ENCODE measurements at regions not wholly inside any gene's neighbourhood (a gene's known extent, or its start where the extent isn't known, plus 50 kb on each side); places are given as distances from the start of the nearest gene placed in this dataset.

- TF ChIP-seq ZNF350 (CRISPR knock-in tag; IDR thresholded peaks at IDR 0.05; ENCODE audit: borderline replicate concordance, low read depth), result no peak
- no peak for TF ChIP-seq CREM (IDR thresholded peaks at IDR 0.05)
- TF ChIP-seq CREM (CRISPR knock-in tag; IDR thresholded peaks at IDR 0.05), result no peak
- no peak for TF ChIP-seq YY1 (IDR thresholded peaks at IDR 0.05; ENCODE audit: insufficient read depth, insufficient replicate concordance, low read depth, low read length)
- no peak for TF ChIP-seq SRF (IDR thresholded peaks at IDR 0.05; ENCODE audit: low read depth, low read length)
- TF ChIP-seq, protein P1, sequence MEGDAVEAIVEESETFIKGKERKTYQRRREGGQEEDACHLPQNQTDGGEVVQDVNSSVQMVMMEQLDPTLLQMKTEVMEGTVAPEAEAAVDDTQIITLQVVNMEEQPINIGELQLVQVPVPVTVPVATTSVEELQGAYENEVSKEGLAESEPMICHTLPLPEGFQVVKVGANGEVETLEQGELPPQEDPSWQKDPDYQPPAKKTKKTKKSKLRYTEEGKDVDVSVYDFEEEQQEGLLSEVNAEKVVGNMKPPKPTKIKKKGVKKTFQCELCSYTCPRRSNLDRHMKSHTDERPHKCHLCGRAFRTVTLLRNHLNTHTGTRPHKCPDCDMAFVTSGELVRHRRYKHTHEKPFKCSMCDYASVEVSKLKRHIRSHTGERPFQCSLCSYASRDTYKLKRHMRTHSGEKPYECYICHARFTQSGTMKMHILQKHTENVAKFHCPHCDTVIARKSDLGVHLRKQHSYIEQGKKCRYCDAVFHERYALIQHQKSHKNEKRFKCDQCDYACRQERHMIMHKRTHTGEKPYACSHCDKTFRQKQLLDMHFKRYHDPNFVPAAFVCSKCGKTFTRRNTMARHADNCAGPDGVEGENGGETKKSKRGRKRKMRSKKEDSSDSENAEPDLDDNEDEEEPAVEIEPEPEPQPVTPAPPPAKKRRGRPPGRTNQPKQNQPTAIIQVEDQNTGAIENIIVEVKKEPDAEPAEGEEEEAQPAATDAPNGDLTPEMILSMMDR (CRISPR knock-in tag; IDR thresholded peaks at IDR 0.05), result no peak
- no peak for TF ChIP-seq POLR2A (IDR thresholded peaks at IDR 0.05; ENCODE audit: insufficient read depth in 1 of 2, low read depth in 2 of 2, low read length in 2 of 2)
- TF ChIP-seq GATAD1 (CRISPR knock-in tag; IDR thresholded peaks at IDR 0.05), result no peak
- no peak for TF ChIP-seq ZSCAN31 (CRISPR knock-in tag; IDR thresholded peaks at IDR 0.05; ENCODE audit: low read depth)
- no peak for TF ChIP-seq ADNP (CRISPR knock-in tag; IDR thresholded peaks at IDR 0.05)
- TF ChIP-seq ATF2 (CRISPR knock-in tag; IDR thresholded peaks at IDR 0.05), result no peak
Observed at GRCh38 chr5:152844713-152845112, 439.6 kb upstream of the NMUR2 start.
